Fibroblast of pulmonary artery (primary cell): ENCODE measurements at regions not wholly inside any gene's neighbourhood (a gene's known extent, or its start where the extent isn't known, plus 50 kb on each side); places are given as distances from the start of the nearest gene placed in this dataset.
A peak's percentile ranks its signal among the peaks of the same experiment; 100 is the strongest.

Source experiments
- DNase-seq: peaks from one replicate; pipeline ENCODE4 v3.0.0-alpha.2; 2010; ENCODE audit warnings: low read depth
- H3K4me3 ChIP-seq: replicated peaks from 2 replicates; pipeline ENCODE4 v1.5.1; 2011; ENCODE audit warnings: low read depth, mild to moderate bottlenecking, control low read depth, low read length, moderate library complexity
- TF ChIP-seq, protein P1 (sequence below): IDR thresholded peaks from 2 replicates; pipeline ENCODE4 v1.5.1; 2011; ENCODE audit warnings: mild to moderate bottlenecking, control low read depth, low read length, inconsistent platforms; ENCODE audit errors: missing control alignments

DNA sequence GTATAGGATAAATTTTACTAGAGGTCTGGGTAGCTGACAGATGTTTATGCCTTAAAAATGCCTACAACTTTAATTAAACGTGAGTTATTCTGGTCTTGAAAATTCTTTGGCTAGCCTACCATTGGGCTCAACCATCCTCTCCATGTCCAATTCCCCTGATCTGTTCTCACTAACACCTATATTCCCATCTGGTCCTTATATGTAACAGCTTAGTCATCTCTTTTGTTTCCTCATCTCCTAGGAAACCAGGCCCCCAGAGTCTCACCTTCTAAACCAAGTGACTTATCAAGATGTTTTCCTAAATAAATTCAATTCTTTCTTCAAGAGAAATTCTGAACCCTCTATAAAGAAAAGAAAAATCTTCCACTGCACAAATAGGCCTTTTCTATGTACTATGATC lies 148.5 kb downstream of the TTC32 start:
- no peak overlapping the region for H3K4me3 ChIP-seq
- no peak for DNase-seq
- TF ChIP-seq, protein P1, sequence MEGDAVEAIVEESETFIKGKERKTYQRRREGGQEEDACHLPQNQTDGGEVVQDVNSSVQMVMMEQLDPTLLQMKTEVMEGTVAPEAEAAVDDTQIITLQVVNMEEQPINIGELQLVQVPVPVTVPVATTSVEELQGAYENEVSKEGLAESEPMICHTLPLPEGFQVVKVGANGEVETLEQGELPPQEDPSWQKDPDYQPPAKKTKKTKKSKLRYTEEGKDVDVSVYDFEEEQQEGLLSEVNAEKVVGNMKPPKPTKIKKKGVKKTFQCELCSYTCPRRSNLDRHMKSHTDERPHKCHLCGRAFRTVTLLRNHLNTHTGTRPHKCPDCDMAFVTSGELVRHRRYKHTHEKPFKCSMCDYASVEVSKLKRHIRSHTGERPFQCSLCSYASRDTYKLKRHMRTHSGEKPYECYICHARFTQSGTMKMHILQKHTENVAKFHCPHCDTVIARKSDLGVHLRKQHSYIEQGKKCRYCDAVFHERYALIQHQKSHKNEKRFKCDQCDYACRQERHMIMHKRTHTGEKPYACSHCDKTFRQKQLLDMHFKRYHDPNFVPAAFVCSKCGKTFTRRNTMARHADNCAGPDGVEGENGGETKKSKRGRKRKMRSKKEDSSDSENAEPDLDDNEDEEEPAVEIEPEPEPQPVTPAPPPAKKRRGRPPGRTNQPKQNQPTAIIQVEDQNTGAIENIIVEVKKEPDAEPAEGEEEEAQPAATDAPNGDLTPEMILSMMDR = no peak

DNA sequence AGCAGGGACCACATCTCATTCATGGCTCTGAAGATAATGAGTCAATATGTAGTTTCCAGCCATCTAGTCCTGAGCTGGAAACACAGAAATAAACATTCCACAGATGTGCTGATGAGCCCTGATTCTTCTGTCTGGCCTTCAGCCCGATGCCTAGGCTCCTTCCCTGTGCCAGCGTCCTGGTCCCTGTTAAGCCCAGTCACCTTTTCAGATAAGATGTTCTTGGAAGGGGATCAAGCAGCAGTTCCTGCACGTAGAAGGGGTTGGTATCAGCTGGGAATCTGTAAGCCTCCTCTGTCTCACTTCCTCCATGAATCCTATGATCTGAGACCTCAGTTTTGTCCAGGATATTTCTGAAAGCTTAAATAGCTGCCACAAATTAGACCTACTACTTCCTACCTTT lies 149.3 kb downstream of the TTC32 start:
- peak; percentile 53 for DNase-seq
- TF ChIP-seq, protein P1 = no peak
- no peak overlapping the region for H3K4me3 ChIP-seq

DNA sequence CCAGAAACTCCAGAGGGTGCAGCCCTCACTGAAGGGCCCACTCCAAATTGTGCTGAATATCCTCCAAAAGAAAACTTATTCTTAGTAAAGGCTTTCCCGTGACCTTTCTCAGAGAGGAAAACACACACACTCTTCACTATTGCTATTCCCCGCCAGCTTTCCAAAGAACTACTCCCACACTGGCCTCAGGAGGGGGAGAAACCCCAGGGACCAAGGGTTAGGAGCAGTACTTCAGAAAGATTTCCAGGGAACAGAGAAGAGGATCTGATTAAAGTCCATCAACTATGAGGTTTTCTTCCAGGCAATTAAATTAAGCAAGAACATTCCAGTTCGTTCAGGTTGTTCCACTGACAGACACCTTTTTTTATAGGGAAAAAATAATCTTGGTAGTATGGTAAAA lies 150.2 kb downstream of the TTC32 start:
- TF ChIP-seq, protein P1 = no peak
- H3K4me3 ChIP-seq = no peak overlapping the region
- no peak for DNase-seq

DNA sequence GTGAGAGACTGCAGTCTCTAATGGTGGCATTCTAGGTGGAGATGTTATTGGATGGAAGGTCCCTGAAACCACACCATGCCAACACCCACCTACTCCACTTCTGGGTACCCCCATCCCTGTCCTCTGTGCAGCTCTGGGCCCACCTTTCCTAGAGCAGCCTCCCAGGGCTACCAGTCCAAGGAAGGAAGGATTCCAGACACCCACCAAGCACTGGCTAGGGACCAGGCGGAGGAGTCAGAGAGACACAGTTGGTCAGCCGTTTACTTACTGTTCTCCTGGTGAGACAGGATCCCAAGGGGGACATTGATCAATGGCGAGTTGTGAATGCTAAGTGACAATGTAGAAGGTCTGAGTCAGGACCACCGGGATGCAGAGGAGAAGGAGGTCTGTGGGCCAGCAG lies 151.6 kb downstream of the TTC32 start:
- DNase-seq = no peak
- no peak overlapping the region for H3K4me3 ChIP-seq
- TF ChIP-seq, protein P1 = no peak

DNA sequence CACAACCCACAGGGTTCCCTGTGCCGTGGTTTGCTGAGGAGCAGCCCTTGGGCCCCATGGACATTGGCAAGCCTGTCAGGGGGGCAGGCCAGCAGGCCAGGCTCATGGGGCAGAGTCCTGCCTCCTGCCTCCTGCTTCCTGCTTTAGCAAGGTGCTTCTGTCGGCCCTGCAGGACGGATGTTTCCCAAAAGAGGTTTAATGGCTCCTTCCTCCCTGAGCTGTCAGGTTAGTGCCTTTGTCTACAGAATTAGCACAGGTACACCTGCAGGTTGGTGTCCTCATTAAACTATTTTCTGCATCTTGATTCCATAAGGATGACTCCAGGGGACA lies 152.3 kb downstream of the TTC32 start:
- TF ChIP-seq, protein P1 = no peak
- no peak for DNase-seq
- H3K4me3 ChIP-seq = no peak overlapping the region

DNA sequence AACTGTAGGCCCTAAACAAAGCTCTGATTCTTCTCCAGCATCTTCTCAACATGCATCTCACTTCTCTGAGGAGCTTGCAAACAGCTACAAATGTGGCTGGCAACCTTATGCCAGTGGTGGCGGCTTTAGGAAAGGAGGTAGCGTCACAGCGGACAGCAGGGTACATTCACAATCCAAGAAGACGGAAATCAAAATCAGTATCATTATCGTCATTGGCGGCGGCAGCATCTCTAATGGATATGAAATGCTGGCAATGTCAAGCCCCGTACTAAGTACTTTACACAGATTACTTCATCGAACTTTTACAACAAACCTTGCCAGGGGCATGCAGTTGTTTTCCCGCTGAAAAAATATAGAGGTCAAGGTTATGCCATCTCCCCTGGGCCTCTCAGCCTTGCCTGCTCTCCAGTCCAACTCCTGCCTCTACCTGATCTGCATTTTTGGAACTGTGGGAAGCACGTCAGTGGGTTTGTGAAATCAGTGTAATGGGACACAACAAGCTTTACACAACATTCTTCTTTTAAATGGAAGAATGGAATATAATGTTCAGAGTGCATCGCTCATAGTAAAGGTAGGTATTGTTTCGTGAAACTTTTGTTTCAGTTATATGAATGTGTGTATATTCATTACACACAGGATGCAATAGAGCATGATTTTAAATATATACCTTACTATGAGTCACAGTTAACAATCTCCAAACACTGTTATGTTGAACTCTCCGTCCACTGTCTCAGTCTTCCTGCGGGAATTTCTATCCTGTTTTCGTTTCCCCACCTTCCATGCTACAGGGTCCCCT lies 152.9 kb downstream of the TTC32 start:
- H3K4me3 ChIP-seq = no peak overlapping the region
- no peak for DNase-seq
- TF ChIP-seq, protein P1 = no peak

DNA sequence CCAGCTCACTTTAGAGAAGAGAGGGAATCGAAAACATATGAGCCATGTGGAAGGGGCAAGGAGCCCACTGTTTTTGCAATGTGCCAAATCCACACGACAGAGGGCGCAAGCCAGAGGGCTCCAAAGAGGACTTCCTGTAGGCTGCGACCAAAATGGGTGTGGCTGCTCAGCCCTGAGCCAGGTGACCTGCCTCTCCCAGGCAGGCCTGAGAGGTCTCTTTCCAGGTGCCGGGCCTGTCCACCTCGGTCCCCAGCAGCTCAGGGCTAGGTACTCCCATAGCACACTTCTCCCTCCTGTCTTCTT lies 153.8 kb downstream of the TTC32 start:
- TF ChIP-seq, protein P1 = no peak
- no peak overlapping the region for H3K4me3 ChIP-seq
- no peak for DNase-seq
